ENCODE measurements at regions not wholly inside any gene's neighbourhood (a gene's known extent, or its start where the extent isn't known, plus 50 kb on each side); places are given as distances from the start of the nearest gene placed in this dataset.

DNA sequence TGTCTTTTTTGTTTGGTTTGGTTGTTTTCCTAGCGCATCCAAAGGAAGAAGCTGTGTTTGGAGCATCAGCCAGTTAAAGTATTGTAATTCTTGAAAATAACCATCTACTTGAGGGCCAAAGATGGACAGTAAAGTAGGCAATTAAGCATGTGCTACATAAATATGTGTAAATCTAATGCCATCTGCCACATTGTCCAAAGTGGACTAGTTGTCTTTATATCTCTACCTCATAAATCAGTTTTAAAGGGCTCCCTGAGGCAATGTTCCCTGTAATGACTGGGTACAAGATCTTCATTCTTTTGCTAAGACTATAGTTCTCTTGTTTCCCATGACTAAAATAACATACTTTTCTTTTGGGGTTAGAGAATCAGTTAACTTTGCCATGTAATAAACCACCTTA lies 460.0 kb upstream of the RARB start:
- no peak for DNase-seq (ENCODE audit: low read depth in 3 of 3, low spot score in 1 of 3)

DNA sequence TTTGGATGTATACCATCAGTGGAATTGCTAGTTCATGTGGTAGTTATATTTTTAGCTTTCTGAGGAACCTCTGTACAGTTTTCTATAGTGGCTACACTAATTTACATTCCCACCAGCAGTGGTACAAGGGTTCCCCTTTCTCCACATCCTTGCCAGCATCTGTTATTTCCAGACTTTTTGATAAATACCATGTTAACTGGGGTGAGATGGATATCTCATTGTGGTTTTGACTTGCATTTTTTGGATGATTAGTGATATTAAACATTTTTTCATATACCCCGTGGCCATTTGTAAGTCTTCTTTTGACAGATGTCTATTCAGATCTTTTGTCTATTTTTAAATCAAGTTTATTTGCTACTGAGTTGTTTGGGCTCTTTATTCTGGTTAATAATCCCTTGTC lies 455.6 kb upstream of the RARB start:
- no peak for DNase-seq (ENCODE audit: low read depth in 3 of 3, low spot score in 1 of 3)

DNA sequence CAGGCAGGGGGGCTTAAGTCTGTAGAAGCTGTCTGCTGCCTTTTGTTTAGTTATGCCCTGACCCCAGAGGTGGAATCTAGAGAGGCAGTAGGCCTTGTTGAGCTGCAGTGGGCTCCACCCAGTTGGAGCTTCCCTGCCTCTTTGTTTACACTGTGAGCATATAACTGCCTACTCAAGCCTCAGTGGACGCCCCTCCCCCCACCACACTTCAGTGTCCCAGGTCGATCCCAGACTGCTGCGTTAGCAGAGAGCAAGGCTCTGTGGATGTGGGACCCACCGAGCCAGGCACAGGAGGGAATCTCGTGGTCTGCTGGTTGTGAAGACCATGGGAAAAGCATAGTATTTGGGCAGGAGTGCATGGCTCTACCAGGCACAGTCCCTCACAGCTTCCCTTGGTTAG lies 446.8 kb upstream of the RARB start:
- DNase-seq (ENCODE audit: low read depth in 3 of 3, low spot score in 1 of 3), result no peak

DNA sequence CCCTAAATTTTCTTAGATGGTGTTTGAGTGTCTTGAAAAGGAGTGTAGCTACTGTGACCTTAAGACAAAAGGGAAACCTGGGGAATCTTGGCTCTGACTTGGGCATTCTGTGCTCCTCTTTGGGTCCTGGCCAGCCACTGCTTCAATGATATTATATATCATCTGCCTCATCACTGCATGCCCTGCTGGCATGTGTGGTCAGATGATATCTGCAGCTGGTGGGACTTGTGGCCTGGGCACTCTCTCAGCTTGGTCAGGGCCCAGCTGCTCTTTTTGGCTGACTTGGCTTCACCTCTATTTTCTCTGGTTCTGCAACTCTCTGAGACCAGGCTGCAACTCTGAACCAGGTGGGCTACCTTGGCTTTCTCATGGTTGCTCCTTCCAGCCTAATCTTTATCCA lies 446.1 kb upstream of the RARB start:
- no peak for DNase-seq (ENCODE audit: low read depth in 3 of 3, low spot score in 1 of 3)

DNA sequence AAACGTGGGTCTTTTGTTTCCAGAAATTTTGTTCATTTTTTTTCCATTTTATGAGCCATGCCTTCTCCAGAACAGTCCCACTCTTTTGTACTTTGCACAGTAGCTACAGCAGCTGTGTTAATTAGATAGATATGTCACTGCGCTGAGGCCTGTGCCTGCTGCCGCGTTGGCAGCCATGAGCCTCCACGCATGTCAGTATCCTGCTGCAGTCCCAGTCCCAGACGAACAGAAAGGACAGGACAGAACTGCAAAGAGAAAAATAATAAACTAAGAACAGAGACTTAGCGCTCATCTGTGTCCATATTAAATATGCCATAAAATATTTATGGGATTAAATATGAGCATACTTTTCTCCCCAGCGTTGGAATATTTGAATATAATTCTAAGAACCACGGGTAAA lies 442.4 kb upstream of the RARB start:
- no peak for DNase-seq (ENCODE audit: low read depth in 3 of 3, low spot score in 1 of 3)

DNA sequence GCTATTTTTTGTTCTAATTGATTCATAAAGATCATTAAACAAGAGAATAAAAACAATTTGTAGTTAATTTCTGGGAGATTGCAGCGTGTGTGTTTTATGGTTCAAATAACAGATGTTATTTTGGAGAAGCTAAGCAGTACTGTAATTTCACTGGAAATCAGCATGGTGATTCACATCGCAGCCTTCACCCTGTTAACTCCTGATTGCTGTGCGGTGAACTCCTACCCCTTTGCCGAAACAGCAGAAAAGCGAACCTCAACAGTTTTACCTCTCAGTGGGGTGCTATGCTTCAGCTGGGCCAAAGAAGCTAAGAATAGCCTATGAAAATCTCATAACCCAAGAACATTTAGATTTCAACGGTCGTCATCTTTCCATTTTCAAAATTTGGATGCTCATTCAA lies 441.5 kb upstream of the RARB start:
- no peak for DNase-seq (ENCODE audit: low read depth in 3 of 3, low spot score in 1 of 3)

DNA sequence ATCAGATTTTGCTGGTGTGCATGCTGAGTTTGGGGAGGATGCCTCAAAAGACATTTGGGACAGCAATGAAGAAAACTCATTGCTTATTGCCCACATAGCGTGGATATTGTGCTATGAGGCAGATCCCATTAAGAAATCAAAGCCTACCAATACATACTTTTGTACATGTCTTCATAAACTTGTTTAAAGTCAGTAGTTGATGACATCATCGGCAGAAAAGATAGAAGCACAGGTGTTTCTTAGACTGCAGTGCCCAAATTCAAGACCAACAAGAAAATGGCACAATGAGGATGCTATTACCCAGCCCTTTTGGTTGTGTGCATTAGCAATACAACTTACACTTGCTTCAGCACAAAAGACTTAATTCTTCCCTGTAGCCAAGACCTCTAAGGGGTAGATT lies 428.7 kb upstream of the RARB start:
- DNase-seq (ENCODE audit: low read depth in 3 of 3, low spot score in 1 of 3), result no peak

DNA sequence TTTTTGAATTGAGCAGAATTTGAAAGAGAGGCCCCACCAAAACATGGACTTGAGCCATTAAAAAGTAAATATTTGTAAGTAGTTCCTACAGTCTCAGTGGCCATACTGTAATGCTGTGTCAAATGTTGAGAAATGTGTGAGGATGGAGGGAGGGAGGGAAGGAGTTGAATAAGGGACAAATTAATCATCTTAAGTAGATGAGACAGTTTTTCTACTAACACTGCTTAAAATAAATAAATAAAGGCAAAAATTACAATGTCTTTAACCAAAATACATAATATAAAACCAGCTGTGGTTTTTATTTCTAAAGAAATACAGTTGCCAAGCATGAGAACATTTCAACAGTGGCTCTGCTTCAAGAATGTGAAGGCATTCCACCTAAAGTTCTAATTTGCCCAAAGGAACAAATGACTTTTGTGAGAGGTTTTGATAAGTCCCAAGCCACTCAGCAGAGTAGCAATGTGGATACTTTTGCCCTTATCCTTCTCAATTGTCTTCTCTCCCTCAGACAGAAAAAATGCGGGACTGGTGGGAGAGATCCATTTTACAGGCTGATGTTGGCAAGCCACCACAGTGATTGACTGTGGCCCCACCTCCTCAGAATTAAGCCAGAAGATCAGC lies 427.0 kb upstream of the RARB start:
- DNase-seq (ENCODE audit: low read depth in 3 of 3, low spot score in 1 of 3), result no peak

DNA sequence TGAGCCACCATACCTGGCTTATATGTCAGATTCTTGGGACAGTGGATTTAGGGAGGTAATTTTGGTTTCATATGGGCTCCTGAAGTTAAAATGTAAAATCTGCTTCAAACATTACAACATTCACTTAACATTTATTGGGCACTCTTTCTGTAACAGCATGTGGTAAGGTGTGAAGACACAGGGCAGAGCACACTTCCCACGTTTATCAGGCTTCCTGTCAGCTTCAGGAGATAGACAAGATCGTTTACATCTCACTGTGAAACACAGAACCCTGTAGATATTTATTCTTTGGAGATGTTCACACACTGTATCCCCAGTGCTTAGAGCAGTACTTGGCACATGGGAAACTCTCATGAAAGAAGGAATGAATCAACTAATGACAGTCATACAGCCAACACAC lies 426.0 kb upstream of the RARB start:
- DNase-seq (ENCODE audit: low read depth in 3 of 3, low spot score in 1 of 3), result no peak

DNA sequence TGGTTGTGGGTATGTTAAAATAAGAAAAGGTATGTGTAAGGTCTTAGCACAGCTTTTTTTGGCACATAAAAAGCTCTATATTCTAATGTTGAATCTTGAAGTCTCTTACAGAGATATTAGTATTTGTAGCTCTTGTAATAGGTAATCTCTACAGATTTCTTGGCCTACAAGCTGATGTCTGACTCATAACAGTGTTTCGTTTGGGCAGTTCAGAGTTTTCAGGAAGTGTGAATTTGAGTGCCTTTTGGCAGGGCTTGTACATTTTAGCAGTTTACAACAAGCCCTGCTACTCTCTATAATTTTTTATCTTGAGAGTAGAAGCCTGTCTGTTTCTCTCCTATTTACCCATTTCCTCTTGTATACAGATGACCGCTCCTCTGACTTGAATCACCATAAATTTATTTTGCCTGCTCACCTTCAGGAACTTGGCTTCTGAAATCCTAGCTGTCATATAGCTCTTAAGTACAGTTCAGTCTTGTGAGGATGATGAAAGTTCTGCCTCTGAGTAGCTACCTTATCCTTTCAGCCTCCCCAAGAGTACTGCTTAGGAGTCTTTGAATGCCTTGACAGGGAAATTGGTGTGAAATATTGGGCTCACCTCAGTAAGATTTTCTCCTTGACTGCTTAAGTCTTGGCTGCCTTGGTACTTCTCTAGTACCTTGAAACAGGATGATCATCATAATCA lies 419.9 kb upstream of the RARB start:
- no peak for DNase-seq (ENCODE audit: low read depth in 3 of 3, low spot score in 1 of 3)

DNA sequence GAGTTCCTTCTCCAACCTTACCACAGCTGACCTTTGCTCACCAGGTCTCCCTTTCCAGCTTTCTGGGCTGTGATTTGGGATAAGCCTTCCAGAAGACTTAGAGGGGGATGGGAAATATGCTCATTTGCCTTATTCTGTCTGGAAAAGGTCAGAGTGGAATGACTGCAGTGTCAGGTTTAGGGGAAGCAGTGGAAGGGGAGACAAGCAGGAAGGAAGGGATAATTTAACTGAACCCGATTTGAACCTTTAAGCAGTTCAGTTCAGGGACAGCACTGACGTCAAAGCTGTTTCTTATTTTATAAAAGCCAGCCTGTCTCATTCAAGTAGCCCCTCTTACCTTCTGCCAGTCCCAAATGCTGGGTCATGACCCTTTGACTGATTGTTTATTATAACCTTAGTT lies 418.4 kb upstream of the RARB start:
- DNase-seq (ENCODE audit: low read depth in 3 of 3, low spot score in 1 of 3), result no peak

DNA sequence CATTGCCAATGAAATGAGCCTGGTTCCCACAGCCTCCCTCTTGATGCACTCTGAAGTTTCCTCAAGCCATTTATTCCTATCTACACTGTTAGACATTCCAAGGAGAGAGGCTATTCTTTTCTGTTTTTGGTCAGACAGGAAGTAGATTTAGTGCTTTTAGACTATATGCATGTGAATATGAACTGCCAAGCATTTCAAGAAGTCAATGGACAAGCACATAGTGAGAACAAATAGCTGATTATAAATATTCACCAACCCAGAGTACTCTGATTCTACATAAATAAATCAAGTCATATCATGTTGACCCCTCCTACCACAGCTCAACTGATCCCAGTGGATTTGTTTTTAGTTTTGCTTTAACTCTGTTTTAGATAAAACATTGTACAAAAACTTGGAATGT lies 412.5 kb upstream of the RARB start:
- no peak for DNase-seq (ENCODE audit: low read depth in 3 of 3, low spot score in 1 of 3)

DNA sequence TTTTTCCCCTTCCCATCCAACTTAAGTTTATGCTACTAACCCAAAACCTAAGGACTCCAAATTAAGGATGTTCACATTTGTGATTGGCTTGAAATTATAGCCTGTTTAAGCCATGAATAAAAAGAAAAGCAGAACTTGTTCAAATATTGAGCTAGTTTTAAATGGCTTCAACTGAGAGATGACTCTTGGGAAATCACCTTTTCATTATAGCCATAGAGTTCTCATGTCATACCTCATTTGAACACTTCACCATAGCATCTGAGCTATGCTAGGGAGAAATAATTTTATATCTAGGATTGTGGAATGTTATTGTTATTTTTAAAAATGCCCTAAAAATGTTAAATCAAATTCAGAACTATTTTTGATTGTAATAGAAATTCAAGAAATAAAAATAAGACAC lies 409.2 kb upstream of the RARB start:
- DNase-seq (ENCODE audit: low read depth in 3 of 3, low spot score in 1 of 3), result no peak

DNA sequence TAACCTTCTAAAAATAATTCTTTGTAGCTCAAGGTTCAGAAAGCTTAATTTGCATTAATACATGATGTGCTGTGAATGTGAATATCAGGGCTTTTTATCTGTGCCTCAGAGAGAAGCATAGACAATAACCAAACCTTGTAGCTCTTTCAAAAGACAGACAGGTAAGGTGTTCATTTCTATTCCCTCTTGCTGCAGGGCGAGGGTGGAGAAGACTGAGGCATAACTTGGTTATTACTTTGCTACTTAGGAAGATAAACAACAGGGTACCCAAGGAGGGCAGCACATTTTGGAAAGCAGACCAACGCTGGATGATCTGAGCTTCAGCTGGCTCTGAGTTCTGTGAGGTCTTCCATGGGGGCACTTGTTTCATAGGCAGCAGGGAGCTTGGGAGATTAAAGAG lies 408.6 kb upstream of the RARB start:
- no peak for DNase-seq (ENCODE audit: low read depth in 3 of 3, low spot score in 1 of 3)

DNA sequence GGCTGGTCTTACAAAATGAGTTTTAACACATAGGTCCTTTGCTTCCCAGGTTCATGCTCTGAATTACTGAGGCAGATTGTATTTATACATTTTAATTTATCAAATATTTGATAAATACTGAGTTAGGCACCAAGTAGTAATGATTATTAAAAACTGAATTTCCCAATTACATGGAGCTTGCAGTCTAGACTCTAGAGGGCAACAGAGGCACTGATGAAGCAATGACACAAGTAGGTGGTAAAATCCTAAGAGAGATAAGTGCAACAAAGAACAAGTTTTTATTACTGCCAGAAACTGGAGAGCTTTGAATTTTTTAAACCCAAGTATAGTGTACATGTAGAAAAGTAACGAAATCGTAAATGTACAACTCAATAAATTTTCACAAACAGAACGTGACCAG lies 406.2 kb upstream of the RARB start:
- DNase-seq (ENCODE audit: low read depth in 3 of 3, low spot score in 1 of 3), result no peak

DNA sequence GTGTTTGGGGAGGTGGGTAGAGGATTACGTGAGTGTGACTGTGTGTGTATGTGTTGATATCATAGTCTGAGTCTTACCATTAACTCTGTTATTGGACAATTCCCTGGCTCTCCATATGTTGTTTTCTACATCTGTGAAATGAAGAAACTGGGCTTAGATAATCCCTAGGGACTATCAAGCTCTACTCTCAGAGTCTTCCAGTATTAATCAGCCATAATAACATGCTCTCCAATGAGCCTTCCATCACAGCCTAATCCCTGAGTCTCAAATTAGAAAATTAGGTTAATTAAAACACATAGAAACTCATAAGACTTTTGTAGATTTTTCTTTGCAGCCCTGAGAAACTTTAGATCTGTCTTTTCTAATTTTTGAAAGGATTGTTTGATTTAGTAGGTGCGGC lies 404.2 kb upstream of the RARB start:
- no peak for DNase-seq (ENCODE audit: low read depth in 3 of 3, low spot score in 1 of 3)

DNA sequence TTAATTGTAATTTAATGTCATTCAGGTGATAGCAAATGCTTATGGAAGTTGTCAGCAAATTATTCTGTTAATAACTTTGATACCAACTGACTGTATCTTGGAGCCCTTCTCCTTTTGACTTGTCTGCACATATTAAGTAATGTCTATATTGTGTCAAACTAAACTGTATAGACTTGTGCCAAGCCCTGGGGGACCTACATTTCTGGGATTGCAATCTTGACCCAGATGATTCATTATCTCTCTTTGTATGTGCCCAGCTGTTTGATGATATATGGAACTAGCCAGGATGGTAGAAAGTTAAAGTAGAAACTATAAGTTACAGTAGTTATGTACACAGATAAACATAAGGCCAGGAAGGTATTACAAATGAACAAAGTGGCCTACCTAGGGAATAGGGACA lies 402.8 kb upstream of the RARB start:
- DNase-seq (ENCODE audit: low read depth in 3 of 3, low spot score in 1 of 3), result no peak

DNA sequence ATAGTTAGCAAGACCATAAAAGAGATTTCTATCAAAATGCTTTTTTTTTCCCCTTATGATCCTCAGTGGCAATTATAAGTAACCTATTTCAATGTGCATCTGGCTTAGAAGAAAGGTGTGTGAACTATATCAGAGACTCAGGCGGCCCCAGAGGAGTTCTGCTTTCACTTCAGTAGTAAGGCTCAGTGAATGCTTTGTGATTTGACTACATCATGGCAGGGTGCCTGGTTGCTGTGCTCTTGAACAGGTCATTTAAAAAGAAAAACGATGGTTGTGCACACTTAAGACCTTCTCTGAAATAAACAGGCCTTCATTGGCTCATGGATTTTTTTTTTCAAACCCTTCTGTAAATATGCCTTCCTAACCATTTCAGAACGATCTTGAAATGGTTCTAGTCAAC lies 400.4 kb upstream of the RARB start:
- no peak for DNase-seq (ENCODE audit: low read depth in 3 of 3, low spot score in 1 of 3)

DNA sequence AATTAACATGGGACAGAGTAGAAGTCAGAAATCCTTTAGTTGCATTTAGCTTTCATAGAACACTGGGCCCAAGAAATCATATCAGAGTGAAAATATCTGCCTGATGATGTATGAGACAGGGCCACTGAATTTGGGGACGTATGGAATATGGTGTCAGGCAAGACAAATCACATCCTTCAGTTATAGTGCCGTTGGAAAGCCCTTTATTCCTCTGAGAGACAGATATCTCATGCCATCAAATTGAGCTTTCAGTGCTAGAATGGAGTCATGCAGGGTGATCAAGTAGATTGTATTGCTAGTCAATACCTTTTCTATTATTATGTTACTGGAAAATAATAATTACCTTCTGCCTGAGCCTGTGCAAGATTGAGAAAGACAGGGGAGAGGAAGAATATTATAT lies 398.2 kb upstream of the RARB start:
- DNase-seq (ENCODE audit: low read depth in 3 of 3, low spot score in 1 of 3), result no peak

DNA sequence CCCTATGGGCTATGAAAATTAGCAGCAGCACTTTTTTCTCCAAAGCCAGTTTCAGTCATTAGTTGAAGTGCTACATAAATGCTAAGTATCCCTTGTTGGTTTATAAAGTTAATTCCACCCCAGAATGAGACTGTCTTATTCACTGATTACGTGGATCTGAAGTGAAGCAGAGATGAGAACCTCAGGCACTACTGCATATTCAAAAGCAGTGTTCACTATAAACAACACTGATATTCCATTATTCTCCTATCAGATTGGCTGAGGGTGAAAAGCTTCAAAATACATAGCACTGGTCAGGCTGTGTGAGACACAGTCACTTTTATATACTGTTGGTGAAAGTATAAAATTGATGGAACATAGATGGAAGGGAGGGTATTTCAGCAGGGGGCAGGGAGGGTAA lies 395.7 kb upstream of the RARB start:
- DNase-seq (ENCODE audit: low read depth in 3 of 3, low spot score in 1 of 3), result no peak

DNA sequence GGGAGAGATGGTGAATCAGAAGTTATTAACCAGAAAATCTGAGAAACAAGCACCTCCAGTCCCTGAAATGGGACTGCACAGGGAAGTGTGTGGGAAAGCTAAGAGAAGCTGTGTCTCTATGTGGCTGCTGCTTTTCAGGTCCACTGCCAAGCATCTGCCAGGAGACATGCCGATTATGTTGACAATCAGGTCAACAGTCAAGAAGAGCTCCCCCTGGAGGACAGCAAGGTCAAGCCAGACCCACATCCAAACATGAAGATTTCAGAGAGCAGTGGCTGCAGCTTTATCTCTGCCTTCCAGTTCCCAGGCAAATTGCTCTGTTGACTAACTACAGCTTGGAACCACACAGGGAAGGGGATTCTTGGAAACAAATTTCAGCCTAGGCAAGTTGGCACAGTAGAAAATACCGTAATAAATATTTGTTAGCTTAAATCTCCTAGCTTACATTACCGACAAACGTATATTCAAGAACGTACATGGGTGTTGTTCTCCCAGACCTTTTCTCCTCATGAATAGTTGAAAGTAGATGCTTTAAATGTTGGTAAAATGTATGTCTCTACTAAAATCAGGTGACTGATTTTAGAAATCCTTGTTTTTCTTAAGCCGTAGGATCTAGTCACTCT lies 394.5 kb upstream of the RARB start:
- no peak for DNase-seq (ENCODE audit: low read depth in 3 of 3, low spot score in 1 of 3)

DNA sequence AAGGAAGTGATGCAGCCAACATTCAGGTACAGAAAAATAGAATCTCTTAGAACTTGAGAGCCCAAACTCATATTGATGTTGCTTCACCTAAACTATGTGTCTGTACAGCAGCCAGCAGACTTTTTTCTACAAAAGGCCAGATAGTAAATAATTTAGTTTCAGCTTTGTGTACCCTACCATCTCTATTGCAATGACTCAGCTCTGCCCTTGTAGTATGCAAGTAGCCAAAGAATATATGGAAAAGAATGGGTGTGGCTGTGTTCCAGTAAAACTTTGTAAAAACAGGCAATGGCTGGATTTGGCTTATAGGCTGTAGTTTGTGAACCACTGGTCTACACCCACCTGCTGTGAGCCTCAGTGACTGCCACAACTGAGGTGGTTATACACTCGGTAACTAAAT lies 392.5 kb upstream of the RARB start:
- DNase-seq (ENCODE audit: low read depth in 3 of 3, low spot score in 1 of 3), result no peak

DNA sequence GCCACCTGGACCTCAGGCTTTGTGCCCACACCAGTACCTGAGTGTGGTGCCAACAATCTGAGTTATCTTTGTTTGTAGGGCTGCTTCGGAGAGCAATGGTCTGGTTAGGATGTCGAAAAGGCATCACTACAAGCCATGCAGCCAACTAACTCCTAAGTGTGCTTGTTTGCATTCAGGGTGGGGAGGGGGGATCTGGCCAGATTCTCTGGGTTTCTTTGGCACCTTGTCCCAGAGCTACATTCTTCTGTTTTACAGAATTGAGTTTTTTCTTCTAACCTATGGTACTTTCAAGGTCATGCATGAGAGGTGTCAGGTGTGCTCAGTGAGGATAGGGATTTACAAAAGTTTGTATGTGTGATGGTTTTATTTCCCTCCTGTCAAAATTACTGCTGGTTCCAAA lies 391.4 kb upstream of the RARB start:
- DNase-seq (ENCODE audit: low read depth in 3 of 3, low spot score in 1 of 3), result no peak
